Spleen (tissue), 7 donors: ENCODE measurements at regions not wholly inside any gene's neighbourhood (a gene's known extent, or its start where the extent isn't known, plus 50 kb on each side); places are given as distances from the start of the nearest gene placed in this dataset.

Experiments
- POLR2A ChIP-seq, 3 donors: fragments of 450-650 bp; IDR thresholded peaks; one replicate each; pipeline ENCODE4 v1.5.1; 2017; ENCODE audit warnings: antibody characterized with exemption in 3 of 3, mild to moderate bottlenecking in 1 of 3
- POLR2AphosphoS5 ChIP-seq, 3 donors: sonication (generic); formaldehyde crosslinking; IDR thresholded peaks; one replicate each; pipeline ENCODE4 v1.5.1; 2017; ENCODE audit warnings: antibody characterized with exemption in 3 of 3
- TF ChIP-seq, protein P1 (sequence below), 11 experiments: fragments of 200-600 bp in 7 of 11; fragments of 450-650 bp in 4 of 11; sonication (generic) in 4 of 11; IDR thresholded peaks in 8 of 11; conservative IDR thresholded peaks in 3 of 11; 1 replicate in 7 of 11; 2 replicates in 4 of 11; pipeline versions ENCODE4 v1.4.0 to v1.8.0; 2016 to 2021; ENCODE audit warnings: antibody characterized with exemption in 11 of 11, inconsistent platforms in 4 of 11, mild to moderate bottlenecking in 1 of 11
- donor health status: DM: no; HTN: no; CAD: no; lungs with moderate emphysema.
- donor health status: DM: no; HTN: no; CAD: no.
- donor health status: DM: no; HTN: no; CAD: no.

GRCh38 chr7:13829231-13829630 lies 160.2 kb downstream of the ETV1 start:
- no peak for TF ChIP-seq POLR2A (IDR thresholded peaks at IDR 0.05)
- TF ChIP-seq, protein P1, sequence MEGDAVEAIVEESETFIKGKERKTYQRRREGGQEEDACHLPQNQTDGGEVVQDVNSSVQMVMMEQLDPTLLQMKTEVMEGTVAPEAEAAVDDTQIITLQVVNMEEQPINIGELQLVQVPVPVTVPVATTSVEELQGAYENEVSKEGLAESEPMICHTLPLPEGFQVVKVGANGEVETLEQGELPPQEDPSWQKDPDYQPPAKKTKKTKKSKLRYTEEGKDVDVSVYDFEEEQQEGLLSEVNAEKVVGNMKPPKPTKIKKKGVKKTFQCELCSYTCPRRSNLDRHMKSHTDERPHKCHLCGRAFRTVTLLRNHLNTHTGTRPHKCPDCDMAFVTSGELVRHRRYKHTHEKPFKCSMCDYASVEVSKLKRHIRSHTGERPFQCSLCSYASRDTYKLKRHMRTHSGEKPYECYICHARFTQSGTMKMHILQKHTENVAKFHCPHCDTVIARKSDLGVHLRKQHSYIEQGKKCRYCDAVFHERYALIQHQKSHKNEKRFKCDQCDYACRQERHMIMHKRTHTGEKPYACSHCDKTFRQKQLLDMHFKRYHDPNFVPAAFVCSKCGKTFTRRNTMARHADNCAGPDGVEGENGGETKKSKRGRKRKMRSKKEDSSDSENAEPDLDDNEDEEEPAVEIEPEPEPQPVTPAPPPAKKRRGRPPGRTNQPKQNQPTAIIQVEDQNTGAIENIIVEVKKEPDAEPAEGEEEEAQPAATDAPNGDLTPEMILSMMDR (IDR thresholded peaks at IDR 0.05 in 8 of 11, conservative IDR thresholded peaks at IDR 0.05 in 3 of 11) = no peak
- TF ChIP-seq POLR2AphosphoS5 (IDR thresholded peaks at IDR 0.05) = no peak
